Ectodermal cell (in vitro differentiated cells): ENCODE measurements at regions not wholly inside any gene's neighbourhood (a gene's known extent, or its start where the extent isn't known, plus 50 kb on each side); places are given as distances from the start of the nearest gene placed in this dataset.
"Not testable (repeated sequence)": the region's sequence is repeated elsewhere in the genome, so short reads cannot be mapped to it uniquely, and the experiment has no call there.

Experiments
- H3K27ac ChIP-seq: 2 replicates; pipeline ENCODE4 v1.7.0; 2013; ENCODE audit warnings: mild to moderate bottlenecking, low read depth, low read length; ENCODE audit not compliant: insufficient read depth, poor library complexity, severe bottlenecking
- H3K27me3 ChIP-seq: 2 replicates; pipeline ENCODE4 v1.7.0; 2013; ENCODE audit warnings: mild to moderate bottlenecking, low read length; ENCODE audit not compliant: insufficient read depth, control insufficient read depth, poor library complexity, severe bottlenecking
- H3K36me3 ChIP-seq: one replicate; pipeline ENCODE4 v1.7.0; 2013; ENCODE audit warnings: low read length; ENCODE audit not compliant: control insufficient read depth, insufficient read depth
- H3K4me1 ChIP-seq: one replicate; pipeline ENCODE4 v1.7.0; 2013; ENCODE audit warnings: low read length; ENCODE audit not compliant: control insufficient read depth, insufficient read depth
- H3K4me3 ChIP-seq: 2 replicates; pipeline ENCODE4 v1.7.0; 2013; ENCODE audit warnings: low read depth, low read length, control low read depth; ENCODE audit not compliant: insufficient read depth
- H3K9me3 ChIP-seq: 2 replicates; pipeline ENCODE4 v1.7.0; 2013; ENCODE audit warnings: mild to moderate bottlenecking, low read length, moderate library complexity; ENCODE audit not compliant: control insufficient read depth
- WGBS, 2 experiments: methylation state at CpG; one replicate each; pipeline ENCODE4 v1.1.7; 2013; ENCODE audit warnings: missing lambda C conversion rate in 2 of 2; 5-methylcytosine and 5-hydroxymethylcytosine counted together

- Histone ChIP-seq H3K27ac (no peak overlapping the region), H3K4me1 (no peaks in the 10 kb centered on the region)
- 95 to 96% methylated on average over 4 of the region's 4 CpGs for WGBS, 2 experiments
Observed at GRCh38 chr4:186831574-186831973, 107.9 kb upstream of the FAT1 start.

GRCh38 chr4:186832906-186833305 lies 109.2 kb upstream of the FAT1 start:
- H3K27me3 ChIP-seq, result no peaks in the 10 kb centered on the region
- H3K4me1 ChIP-seq, result no peaks in the 10 kb centered on the region
- no peaks in the 10 kb centered on the region for H3K9me3 ChIP-seq
- no peak overlapping the region for H3K27ac ChIP-seq
- H3K4me3 ChIP-seq, result no peak overlapping the region
- 95 to 100% methylated on average over 1 of the region's 1 CpG for WGBS, 2 experiments
- H3K36me3 ChIP-seq, result no peaks in the 10 kb centered on the region

More at GRCh38 chr4:186831574-186831973, 107.9 kb upstream of the FAT1 start:
- Histone ChIP-seq H3K9me3 (no peaks in the 10 kb centered on the region), H3K4me3 (no peak overlapping the region), H3K36me3 (no peaks in the 10 kb centered on the region), H3K27me3 (no peaks in the 10 kb centered on the region)

- H3K27ac ChIP-seq, H3K9me3 ChIP-seq, H3K4me3 ChIP-seq, H3K27me3 ChIP-seq, H3K36me3 ChIP-seq, H3K4me1 ChIP-seq: not testable (repeated sequence)
- 91 to 93% methylated on average over 2 of the region's 3 CpGs for WGBS, 2 experiments
Observed at GRCh38 chr4:186837463-186837862, 113.8 kb upstream of the FAT1 start.

GRCh38 chr4:186838295-186838694 lies 114.6 kb upstream of the FAT1 start:
- Histone ChIP-seq H3K4me1 (peaks cover 3% of the 10 kb centered on the region), H3K9me3 (no peaks in the 10 kb centered on the region), H3K36me3 (no peaks in the 10 kb centered on the region), H3K27ac (no peak overlapping the region), H3K27me3 (no peaks in the 10 kb centered on the region), H3K4me3 (no peak overlapping the region)
- 100% methylated on average over 1 to 2 of the region's 2 CpGs for WGBS, 2 experiments

GRCh38 chr4:186839122-186840037 lies 115.7 kb upstream of the FAT1 start:
- WGBS, 2 experiments, result 94 to 96% methylated on average over 11 of the region's 11 CpGs
- Histone ChIP-seq H3K4me1 (peaks cover 6% of the 10 kb centered on the region), H3K36me3 (no peaks in the 10 kb centered on the region), H3K27ac (no peak overlapping the region), H3K27me3 (no peaks in the 10 kb centered on the region), H3K4me3 (no peak overlapping the region), H3K9me3 (no peaks in the 10 kb centered on the region)

GRCh38 chr4:186840222-186840701 lies 116.6 kb upstream of the FAT1 start:
- Histone ChIP-seq H3K36me3 (no peaks in the 10 kb centered on the region), H3K27me3 (no peaks in the 10 kb centered on the region), H3K9me3 (no peaks in the 10 kb centered on the region), H3K4me1 (peaks cover 14% of the 10 kb centered on the region), H3K27ac (no peak overlapping the region), H3K4me3 (no peak overlapping the region)
- 84% methylated on average over 6 to 7 of the region's 7 CpGs for WGBS, 2 experiments

- Histone ChIP-seq H3K9me3 (no peaks in the 10 kb centered on the region), H3K36me3 (no peaks in the 10 kb centered on the region), H3K27me3 (no peaks in the 10 kb centered on the region), H3K4me3 (no peak overlapping the region), H3K27ac (no peak overlapping the region), H3K4me1 (peaks cover 16% of the 10 kb centered on the region)
- 88 to 89% methylated on average over 21 of the region's 21 CpGs for WGBS, 2 experiments
Observed at GRCh38 chr4:186840771-186841301, 117.2 kb upstream of the FAT1 start.

GRCh38 chr4:186844059-186844681 lies 120.5 kb upstream of the FAT1 start:
- Histone ChIP-seq H3K4me1 (peaks cover 16% of the 10 kb centered on the region), H3K36me3 (no peaks in the 10 kb centered on the region), H3K9me3 (no peaks in the 10 kb centered on the region), H3K27ac (peak overlapping the region; percentile 51), H3K27me3 (no peaks in the 10 kb centered on the region), H3K4me3 (no peak overlapping the region)
- WGBS, 2 experiments, result 23 to 25% methylated on average over 8 of the region's 8 CpGs

GRCh38 chr4:186845137-186845842 lies 121.6 kb upstream of the FAT1 start:
- H3K4me1 ChIP-seq, result peaks cover 16% of the 10 kb centered on the region
- H3K27ac ChIP-seq, result no peak overlapping the region
- H3K27me3 ChIP-seq, result no peaks in the 10 kb centered on the region
- H3K9me3 ChIP-seq, result no peaks in the 10 kb centered on the region
- 89 to 94% methylated on average over 9 of the region's 9 CpGs for WGBS, 2 experiments
- no peak overlapping the region for H3K4me3 ChIP-seq
- no peaks in the 10 kb centered on the region for H3K36me3 ChIP-seq

- H3K4me1 ChIP-seq, result peaks cover 16% of the 10 kb centered on the region
- peaks cover 3% of the 10 kb centered on the region for H3K9me3 ChIP-seq
- 95 to 96% methylated on average over 2 to 3 of the region's 3 CpGs for WGBS, 2 experiments
- H3K36me3 ChIP-seq, result no peaks in the 10 kb centered on the region
- no peaks in the 10 kb centered on the region for H3K27me3 ChIP-seq
- H3K4me3 ChIP-seq, result no peak overlapping the region
- H3K27ac ChIP-seq, result no peak overlapping the region
Observed at GRCh38 chr4:186846426-186846825, 122.8 kb upstream of the FAT1 start.
